ENCODE measurements at regions not wholly inside any gene's neighbourhood (a gene's known extent, or its start where the extent isn't known, plus 50 kb on each side); places are given as distances from the start of the nearest gene placed in this dataset.

DNA sequence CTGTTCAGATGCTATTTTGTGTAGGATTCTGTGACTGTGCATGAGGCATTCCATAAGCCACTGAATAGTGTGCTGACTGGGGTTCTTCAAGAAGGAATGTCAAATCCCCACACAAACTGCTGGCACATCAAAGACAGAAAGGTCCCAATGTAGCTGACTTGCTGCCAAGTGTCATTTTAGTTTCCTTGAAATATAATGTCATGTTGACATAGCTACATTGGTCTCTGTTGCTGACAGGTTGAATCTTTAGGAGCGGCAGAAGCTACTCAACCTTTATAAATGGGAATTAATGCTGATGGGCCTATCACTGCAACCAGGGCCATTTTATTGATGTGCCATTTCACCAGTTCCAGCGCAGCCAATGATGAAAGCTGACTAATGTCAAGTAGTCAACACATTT is 1110.7 kb upstream of the B3GALT2 start:
- TF ChIP-seq, protein P1, sequence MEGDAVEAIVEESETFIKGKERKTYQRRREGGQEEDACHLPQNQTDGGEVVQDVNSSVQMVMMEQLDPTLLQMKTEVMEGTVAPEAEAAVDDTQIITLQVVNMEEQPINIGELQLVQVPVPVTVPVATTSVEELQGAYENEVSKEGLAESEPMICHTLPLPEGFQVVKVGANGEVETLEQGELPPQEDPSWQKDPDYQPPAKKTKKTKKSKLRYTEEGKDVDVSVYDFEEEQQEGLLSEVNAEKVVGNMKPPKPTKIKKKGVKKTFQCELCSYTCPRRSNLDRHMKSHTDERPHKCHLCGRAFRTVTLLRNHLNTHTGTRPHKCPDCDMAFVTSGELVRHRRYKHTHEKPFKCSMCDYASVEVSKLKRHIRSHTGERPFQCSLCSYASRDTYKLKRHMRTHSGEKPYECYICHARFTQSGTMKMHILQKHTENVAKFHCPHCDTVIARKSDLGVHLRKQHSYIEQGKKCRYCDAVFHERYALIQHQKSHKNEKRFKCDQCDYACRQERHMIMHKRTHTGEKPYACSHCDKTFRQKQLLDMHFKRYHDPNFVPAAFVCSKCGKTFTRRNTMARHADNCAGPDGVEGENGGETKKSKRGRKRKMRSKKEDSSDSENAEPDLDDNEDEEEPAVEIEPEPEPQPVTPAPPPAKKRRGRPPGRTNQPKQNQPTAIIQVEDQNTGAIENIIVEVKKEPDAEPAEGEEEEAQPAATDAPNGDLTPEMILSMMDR (IDR thresholded peaks at IDR 0.05) = no peak
- TF ChIP-seq EZH2 (IDR thresholded peaks at IDR 0.05) (no peak), EZH2phosphoT487 (IDR thresholded peaks at IDR 0.05) (no peak)

Data from neural progenitor cell (in vitro differentiated cells).